HG03095 (cell line): ENCODE measurements at regions not wholly inside any gene's neighbourhood (a gene's known extent, or its start where the extent isn't known, plus 50 kb on each side); places are given as distances from the start of the nearest gene placed in this dataset.
A peak's percentile ranks its signal among the peaks of the same experiment; 100 is the strongest.
"Not testable (repeated sequence)": the region's sequence is repeated elsewhere in the genome, so short reads cannot be mapped to it uniquely, and the experiment has no call there.

Experiments used
- ATAC-seq: cut with Tn5 transposase; IDR thresholded peaks from one replicate; pipeline ENCODE4 v1.9.1; 2021; ENCODE audit warnings: moderate library complexity; ENCODE audit not compliant: unreplicated experiment

DNA sequence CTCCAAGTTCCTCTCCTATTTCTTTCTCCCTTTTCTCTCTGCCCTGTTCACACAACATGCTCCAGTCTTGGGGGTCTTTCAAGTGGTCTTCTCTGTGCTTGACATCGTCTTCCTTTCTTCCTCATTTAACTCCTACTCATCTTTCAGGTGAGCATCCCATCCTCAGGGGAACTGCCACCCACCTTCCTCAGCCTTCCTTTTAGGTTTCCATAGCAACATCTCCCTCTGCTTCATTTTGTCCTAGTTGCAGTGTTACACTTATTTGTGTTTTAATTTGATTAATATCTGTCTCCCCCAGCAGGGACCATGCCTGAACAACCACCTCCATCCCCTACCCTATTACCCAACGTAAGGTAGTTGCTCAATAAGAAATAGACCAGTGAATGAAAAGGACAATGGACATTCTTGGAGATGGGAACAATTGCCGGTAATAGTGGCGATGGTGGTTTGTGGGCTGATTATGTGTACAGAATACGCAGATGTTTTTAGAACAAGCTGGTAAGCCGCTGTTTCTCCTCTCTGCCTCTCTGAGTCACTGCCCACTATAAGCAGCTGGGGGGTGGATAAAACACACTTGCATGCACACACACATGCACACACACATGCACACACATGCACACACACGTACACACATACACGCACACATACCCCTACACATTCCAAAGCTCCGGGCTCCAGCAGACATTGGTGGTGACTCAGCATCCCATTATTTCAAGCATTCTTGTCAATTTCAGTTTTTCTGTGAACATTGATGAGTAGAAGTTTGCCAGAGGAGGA is 251.6 kb downstream of the GATA3 start:
- no peak for ATAC-seq

DNA sequence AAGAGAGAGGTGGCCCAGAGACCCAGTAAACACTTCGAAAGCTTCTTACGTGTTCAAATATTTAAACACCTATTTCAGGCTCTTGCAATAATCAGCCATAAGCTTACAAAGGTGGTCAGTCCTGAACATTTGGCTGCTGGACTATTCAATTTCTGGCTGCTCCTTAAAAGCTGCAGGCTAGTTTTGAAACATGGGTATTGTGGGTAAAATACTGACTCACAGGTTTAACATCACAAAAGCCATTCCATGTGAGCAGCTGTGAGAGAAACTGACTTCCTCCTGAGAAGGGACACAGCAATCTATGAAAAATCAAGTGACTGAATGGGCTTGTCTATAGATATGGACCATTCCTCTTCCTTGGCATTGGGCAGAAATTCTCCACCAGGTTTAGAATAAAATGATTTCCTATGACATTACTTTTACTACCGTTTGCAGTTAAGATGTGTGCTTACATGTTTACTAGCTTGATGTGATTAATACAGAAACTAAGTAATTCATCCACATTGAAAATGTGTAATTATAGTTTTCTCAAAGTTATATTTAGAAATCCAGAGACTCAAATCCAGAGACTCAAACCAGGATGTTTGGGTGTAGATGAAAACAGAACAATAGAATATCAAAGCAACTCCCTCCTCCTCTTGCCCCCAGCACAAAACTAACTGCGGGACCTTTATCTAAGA is 252.3 kb downstream of the GATA3 start:
- ATAC-seq, result no peak

DNA sequence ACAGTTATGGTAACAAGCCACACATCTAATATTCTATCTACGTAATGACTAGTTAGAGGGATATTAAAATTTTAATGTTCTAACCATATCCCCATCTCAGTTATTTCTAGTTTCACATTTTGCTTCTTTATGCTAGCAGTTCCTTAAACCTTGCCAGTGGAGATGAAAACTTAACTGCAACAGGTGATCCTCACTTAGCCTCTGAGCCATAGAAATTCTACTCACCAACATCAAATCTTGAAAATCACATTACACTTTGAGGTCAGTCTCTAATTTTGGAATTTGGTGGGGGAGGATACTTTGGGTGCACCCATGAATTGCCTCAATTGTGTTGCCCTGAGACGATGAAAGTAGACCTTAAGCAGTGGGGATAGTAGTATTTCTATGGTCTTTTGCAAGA is 256.4 kb downstream of the GATA3 start:
- no peak for ATAC-seq

DNA sequence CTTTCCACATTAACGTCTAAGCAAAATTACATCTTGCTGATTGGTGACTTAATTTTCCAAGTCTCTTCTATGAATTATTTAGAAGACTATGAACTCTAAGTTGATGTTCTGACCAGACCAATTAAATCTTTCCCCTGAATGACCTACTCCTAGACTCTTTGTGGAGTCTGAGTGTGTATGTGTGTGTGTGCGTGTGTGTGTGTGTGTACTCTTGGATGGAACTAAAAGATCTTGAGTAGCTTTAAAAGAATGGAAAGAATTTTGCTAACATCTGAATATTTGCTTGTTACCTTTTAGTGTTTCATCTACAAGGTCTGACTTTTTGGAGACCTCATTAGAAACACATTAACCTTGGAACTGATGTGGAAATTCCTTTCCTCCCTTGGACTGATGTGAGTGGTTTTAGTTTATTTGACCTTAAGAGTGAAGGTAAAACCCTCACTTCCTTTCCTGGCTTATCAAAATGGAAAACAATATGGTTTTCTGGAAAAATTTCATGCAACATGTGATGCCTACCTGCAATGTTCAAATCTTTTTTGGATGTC is 257.1 kb downstream of the GATA3 start:
- no peak for ATAC-seq

DNA sequence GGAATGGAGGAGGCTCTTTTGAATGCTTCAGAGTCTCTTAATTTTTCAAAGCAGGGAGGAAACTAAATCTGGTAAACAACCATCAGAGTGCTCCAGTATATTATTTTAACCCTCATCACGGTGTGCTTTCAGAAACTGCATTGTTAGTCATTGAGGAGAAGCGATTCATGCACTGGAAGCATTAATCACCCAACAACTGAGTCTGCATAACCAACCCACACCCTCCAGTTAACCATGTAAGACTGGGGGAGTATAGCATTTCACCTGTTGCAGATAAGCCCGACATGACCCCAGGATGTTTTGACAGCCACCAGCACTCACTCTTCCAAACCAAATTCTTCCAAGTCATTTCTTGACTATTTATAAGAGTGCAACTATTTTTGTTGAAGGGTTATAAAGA is 257.6 kb downstream of the GATA3 start:
- no peak for ATAC-seq

DNA sequence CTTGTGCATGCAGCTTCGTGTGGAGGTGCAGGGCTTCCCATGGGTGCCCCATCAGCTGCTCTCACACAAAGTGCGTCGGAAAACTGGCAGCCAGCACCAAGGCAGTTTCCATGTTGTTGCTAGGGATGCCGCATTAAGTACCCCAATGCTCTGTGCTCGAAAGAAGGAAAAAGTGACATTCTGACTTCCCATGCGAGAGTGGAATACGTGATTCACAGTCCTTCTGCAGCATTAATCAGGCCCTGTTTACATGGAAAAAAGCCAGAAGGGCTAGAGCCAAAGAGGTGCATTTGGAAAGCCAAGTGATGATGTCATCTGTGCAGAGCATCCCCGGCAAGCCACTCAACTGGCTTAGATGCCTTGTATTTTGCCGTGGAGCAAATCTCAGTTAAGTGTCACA is 258.3 kb downstream of the GATA3 start:
- no peak for ATAC-seq

DNA sequence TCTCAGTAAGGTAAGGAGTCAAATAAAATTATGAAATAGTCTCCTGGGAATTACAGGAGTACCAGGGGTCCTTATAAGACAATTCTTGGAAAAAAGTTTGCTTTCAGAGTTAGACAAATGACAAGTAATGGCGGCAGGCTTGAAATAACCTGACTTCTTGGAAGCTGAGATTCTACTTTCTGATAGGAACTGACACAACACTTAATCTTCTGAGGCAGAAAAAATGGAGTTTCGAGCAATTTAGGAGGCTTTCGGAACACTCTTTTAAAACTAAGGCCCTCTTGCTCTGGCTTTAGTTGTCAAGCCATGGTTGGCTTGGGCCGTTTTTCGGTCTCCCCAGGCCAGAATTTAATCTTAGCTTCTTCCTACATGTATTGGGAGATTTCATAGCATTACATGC is 260.0 kb downstream of the GATA3 start:
- ATAC-seq, result no peak

DNA sequence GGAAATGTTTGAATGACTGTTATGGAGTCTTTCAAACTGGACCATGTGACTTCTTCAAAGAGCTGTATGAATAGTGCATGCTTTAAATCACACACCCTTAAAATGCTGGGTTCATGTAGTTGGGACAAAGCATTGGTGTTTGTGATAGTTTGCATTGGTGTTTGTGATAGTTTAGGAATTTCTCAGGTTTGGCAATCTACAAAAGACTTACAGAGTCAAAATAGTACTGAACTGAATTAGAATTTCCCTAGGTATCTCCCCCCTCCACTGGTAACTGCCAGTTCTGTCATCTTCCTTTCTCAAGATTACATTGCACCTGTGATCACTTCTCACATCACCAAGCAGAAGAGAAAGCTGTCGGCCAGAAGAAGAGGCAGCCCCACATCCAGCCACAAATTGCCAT is 261.1 kb downstream of the GATA3 start:
- ATAC-seq, result no peak

DNA sequence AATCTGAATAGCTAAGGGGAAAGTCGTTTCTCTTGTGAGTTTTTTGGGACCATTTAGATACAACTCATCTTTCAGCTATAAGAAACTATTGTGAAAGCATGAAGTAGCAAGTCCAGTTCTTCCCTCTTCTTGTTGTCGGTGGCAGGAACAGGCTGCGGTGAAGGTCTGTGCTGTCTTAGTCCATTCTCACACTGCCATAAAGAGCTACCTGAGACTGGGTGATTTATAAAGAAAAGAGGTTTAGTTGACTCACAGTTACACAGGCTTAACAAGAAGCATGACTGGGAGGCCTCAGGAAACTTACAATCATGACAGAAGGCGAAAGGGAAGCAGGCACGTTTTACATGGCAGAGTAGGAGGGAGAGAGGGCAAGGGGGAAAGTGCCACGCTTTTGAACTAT is 261.8 kb downstream of the GATA3 start:
- ATAC-seq, result no peak

DNA sequence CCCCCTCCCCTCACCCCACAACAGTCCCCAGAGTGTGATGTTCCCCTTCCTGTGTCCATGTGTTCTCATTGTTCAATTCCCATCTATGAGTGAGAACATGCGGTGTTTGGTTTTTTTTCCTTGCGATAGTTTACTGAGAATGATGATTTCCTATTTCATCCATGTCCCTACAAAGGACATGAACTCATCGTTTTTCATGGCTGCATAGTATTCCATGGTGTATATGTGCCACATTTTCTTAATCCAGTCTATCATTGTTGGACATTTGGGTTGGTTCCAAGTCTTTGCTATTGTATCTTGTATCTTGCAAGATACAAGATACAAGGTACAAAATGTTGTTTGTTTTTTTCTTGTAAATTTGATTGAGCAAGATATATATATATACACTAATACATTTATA is 263.9 kb downstream of the GATA3 start:
- not testable (repeated sequence) for ATAC-seq

DNA sequence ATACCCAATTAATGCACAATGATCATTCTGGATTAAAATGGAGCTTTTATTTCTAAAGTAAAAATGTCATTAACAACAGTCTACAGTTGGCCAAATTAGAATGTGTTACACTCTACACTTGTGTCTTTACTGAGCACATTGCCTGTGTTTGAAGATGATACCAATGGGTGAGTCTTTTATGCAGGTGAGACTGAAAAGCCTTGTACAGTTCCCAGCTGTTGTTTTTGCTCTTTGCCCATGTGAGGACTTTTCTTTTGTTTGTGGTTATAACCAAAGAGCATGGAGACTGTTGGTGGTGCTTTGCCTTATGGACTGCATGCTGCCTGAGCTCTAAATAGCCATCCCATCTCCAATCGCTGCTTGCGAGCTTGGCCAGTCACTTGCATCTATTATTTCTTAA is 264.5 kb downstream of the GATA3 start:
- ATAC-seq, result no peak

DNA sequence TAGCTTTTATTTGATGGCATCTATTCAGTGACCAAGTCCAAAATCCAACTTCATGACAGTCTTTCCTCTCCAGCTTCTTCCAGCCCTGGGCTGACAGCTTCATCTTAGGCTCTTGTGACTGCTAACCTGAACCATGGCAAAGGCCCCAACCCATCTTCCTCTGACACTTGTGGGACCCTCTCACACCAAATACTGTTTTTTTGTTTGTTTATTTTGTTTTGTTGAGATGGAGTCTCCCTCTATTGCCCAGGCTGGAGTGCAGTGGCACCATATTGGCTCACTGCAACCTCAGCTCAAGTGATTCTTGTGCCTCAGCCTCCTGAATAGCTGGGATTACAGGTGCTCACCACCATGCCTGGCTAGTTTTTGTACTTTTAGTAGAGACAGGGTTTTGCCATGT is 265.2 kb downstream of the GATA3 start:
- ATAC-seq, result no peak

DNA sequence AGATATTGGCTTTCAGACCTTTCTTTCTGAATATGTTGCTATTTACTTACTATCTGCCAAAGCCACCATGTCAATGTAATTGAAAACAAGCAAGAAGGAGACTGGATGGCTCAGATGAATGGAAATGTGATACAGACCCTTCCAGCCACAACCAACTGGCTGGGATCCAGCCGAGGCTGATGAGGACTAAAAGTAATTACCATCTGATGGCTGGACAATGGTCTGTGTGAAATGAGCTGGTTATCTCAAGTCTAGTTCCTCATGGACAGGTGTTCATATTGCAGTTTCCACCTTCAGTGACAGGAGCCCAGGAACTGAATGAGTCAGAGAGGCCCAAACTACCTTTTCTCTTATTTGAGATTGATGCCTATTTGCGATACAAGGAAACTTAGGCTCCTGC is 267.5 kb downstream of the GATA3 start:
- no peak for ATAC-seq

DNA sequence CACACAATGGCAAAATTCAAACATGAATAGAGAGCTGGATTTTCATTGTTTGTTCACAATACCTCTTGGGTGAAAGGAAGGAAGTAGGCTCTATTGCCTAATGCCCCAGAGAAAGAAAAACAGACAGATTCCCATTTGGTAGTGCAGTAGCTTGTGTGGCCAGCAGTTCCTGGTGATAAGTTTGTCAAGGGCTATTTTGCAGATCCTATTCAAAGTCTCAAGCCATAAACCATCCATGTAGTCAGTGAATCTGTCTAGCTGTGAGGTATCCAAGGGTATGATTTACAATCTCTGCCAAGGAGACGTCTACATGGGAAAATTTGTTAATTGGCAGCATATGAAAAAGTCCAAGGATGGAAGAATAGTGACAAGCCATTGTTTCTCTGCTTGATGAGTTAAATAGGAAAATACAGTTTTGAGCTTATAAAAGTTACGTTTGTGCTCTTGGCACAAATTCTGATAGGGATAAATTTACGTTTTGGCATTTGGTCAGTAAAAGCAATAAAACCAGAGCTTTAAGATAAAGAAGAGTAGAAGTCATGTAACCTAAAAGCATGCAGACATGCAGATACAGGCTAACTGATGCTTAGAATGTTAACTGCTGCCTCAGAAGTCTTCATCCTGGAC is 269.1 kb downstream of the GATA3 start:
- ATAC-seq, result no peak

DNA sequence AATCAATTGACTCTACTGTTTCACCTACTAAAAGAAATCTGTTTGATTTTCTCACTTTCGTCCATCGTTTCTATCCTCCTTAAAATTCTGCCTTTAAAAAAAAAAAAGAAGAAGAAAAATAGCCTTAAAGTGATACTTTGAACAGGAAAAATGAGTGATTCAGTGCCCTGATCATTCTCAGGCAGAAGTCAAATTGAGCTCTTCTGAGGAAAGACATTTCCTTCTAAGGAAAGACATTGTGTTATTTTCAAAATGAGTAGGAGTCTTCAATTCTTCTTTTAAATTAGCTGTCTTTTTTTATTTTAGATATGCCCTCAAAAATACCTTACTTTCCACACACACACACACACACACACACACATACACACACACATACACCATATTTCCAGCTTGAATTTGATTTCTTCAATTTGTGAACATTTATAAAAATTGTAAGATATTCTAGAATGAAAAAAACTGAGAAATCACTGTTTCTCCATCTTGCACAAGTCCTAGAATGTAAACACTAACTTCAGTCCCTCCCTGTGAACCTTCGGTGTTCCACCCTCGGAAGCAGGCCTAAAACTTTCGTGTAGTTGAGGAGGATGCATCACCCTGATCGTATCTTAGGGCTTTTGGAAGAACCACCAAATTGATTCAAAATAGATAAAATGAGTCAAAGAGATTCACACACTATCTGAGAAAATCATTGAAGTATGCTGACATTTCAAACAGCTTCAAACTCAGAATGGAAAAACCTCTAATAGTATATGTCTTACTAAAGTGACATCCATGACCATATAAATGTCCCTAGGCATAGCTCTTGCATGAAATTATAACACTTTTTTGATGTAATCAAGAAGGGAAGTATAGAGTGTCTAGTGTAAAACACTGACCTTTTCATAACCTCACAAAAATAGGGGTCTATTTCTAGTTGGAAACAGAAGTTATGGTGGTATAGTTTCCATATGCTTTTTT is 270.8 kb downstream of the GATA3 start:
- ATAC-seq, result no peak

DNA sequence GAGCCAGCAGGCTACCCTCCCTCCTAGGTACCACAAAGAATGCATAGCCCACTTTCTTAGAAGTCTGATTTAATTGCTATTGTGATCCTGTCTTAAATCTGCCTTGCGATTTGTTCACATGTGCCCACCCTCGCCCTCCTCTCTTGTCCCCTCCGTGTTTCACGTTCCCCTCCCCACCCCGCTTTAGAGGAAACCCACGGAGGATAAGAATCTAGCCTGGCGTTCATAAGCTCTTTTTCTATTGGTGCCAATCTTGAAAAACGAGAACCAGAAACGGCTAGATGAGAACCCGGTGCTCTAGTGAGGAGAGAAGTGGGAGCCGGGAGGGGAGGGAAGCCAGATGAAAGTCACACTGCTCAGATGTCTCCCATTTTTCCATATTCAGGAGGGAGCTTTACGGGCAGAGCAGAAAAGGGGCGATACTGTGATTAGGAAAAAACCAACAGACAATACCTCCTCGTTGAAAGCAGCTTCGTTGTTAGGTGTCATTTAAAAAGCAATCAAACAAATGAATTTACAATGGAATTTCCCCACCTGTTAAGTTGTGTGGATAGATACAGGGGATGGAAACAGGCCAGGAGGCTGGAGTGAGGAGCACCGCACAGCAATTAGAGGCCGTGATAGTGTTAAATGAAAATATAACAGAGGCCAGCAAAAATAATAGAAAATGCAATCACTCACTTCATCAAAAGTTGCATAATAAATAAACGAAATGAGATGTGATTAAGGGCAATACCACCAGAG is 272.1 kb downstream of the GATA3 start:
- no peak for ATAC-seq

DNA sequence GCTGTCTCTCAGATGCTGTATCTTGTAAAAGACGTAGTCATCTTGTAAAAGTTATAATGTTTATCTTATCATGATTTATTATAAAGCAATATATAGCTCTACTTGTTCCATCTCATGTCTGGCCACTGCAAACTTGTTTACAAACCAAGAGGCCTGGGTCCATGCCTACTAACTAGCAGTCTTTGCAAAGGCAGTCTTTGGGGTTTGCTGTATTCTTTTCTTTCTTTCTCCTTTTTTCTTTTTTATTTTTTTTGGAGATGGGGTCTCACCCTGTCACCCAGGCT is 272.6 kb downstream of the GATA3 start:
- no peak for ATAC-seq

DNA sequence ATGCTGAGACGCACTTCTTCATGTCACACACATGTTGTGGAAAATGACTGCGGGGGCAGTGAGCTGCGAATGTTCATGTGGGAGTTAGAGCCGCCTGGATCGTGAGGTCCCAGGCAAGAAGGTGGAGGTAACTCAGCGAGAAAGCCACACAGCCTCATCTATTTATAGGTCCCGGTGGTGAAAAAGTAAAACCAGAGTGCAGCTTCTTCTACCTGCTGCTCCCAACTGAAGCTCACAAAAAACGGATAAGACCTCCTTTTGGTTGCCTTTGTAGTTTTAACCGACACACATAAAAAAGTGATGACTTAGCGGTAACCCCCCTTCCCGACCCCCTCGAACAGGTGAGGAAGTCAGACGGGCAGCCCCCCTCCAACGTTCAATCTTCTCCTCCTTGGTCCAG is 276.9 kb downstream of the GATA3 start:
- ATAC-seq, result no peak

DNA sequence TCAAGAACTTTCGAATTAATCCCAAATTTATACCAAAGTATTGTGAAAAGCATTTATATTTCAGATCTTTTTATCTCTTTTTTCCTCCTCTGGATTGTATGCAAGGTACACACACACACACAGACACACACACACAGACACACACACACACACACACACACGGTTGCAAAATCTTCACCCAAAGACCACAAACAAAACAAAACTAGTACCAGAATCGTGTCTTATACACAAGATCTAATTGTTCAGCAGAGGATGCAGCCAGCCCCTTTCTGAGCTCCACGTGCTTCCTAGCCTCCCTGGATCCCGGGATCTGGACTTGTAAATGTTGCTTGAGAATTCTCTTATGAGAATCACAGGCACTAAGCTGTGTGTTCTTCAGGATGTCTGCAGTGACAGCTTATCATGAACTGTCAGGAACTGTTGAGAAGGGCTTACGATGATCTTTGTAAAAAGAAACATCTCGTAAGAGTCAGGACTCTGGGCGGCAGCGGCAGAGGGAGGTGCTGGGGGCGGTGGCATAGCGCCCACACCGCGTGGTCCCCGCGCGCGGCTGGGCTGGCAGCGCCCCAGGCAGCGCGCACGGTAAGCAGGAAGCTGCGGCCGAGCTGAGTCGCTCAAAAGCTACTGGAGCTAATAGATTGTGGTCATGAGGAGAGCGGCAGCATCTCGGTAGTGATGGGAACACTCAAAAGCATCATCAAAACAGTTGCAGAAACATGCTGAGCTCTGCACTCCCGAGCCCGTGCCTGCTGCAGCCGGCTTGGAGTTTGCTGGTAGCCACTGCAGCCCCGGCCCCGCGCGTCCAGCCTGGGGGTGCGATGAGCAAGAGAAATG is 277.6 kb downstream of the GATA3 start:
- peak; percentile 66 for ATAC-seq

DNA sequence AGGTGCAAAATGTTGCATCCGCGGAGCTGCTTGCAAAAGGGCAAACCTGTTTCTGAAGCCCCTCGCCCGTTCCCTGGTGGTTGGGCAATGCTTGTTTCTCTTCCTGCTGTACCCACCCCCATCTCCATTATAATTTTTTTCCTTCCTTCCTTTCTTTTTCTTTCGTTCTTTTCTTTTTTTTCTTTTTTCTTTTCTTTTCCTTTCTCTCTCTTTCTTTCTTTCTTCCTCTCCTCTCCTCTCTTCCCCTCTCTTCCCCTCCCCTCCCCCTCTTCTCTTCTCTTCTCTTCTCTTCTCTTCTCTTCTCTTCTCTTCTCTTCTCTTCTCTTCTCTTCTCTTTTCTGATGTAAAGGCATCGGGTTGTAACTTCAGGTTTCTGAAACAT is 278.2 kb downstream of the GATA3 start:
- ATAC-seq, result no peak
